ENCODE measurements at regions not wholly inside any gene's neighbourhood (a gene's known extent, or its start where the extent isn't known, plus 50 kb on each side); places are given as distances from the start of the nearest gene placed in this dataset.
"Not testable (repeated sequence)": the region's sequence is repeated elsewhere in the genome, so short reads cannot be mapped to it uniquely, and the experiment has no call there.

DNA sequence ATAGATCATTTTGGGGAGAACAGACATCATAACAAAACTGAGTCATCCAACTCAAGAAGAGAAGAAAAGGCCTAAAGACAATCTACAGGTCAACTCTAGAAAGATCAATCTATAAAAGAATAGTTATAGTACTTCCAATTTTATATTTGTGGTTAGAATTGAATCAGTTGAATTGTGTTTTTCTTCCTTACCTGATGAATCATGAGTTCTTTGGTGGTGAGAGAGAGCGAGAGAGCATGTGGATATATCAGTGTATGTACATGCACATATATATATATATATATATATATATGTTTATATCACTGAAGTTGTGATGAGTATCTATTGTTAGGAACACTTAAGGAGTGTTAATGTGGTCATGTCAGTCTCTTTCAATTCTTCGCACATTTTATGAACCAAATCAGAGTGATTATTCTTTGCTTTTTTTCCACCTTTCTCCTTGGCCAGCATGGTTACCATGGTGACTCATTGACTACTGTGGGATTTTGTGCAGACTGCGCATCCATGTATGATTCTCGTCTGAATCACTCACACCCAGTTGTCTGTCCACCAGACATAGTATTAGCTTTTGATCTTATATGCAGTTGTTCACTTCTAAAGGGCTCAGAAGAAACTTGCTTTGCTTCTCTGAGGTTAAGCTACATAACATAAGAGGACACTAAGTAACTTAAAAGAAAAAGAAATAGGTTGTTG is 90.4 kb upstream of the RAB40AL start:
- H3K9me3 ChIP-seq (ENCODE audit: control insufficient read depth, insufficient read depth, low read length), result no peaks in the 10 kb centered on the region
- POLR2A ChIA-PET, result no interaction called here
- no peak overlapping the region for H3K4me3 ChIP-seq (ENCODE audit: low read depth, low read length)
- no peak for TF ChIP-seq CTCF (IDR thresholded peaks at IDR 0.05; ENCODE audit: low read depth, low read length)
- CTCF ChIA-PET, result no interaction called here
- H3K27ac ChIP-seq (ENCODE audit: low read depth, low read length), result no peak overlapping the region
- no peak for DNase-seq (ENCODE audit: low read depth, low spot score)
- H3K27me3 ChIP-seq (ENCODE audit: control insufficient read depth, insufficient read depth, low read length), result no peaks in the 10 kb centered on the region

DNA sequence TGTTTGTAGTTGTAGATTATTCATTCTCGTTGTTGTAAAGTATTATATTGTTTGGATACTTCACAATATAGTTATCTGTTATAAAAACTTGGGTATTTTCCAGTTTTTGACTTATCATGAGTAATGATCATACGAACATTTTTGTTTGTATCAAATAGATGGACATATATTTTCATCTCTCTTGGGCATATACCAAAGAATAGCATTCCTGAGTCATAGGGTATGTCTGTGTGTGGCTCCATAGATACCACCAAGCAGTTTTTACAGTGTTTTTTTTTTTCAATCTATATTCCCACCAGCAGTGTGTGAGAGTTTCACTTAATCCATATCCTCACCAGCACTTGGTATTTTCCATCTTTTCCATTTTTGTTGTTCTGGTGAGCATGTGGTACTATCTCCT is 89.7 kb upstream of the RAB40AL start:
- Histone ChIP-seq H3K27ac (ENCODE audit: low read depth, low read length) (no peak overlapping the region), H3K27me3 (ENCODE audit: control insufficient read depth, insufficient read depth, low read length) (no peaks in the 10 kb centered on the region), H3K4me3 (ENCODE audit: low read depth, low read length) (no peak overlapping the region), H3K9me3 (ENCODE audit: control insufficient read depth, insufficient read depth, low read length) (no peaks in the 10 kb centered on the region)
- no peak for TF ChIP-seq CTCF (IDR thresholded peaks at IDR 0.05; ENCODE audit: low read depth, low read length)
- POLR2A ChIA-PET, result no interaction called here
- no peak for DNase-seq (ENCODE audit: low read depth, low spot score)
- CTCF ChIA-PET, result no interaction called here

GRCh38 chrX:102849396-102849795 is 87.7 kb upstream of the RAB40AL start:
- DNase-seq (ENCODE audit: low read depth, low spot score), result no peak
- no peak overlapping the region for H3K27ac ChIP-seq (ENCODE audit: low read depth, low read length)

DNA sequence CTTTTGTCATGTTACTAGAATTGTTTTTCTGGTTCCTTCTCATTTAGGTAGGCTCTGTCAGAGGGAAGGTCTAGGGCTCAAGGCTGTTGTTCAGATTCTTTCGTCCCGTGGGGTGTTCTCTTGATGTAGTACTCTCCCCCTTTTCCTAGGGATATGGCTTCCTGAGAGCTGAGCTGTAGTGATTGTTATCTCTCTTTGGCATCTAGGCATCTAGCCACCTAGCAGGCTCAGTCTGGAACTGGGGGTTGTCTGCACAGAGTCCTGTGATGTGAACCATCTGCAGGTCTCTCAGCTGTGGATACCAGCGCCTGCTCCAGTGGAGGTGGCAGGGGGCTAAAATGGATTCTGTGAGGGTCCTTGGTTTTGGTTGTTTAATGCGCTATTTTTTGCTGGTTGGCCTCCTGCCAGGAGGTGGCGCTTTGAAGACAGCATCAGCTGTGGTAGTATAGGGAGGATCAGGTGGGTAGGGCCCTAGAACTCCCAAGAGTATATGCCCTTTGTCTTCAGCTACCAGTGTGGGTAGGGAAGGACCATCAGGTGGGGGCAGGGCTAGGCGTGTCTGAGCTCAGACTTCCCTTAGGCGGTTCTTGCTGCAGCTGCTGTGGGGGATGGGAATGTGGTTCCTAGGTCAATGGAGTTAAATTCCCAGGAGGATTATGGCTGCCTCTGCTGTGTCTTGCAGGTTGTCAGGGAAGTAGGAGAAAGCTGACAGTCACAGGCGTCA is 78.1 kb upstream of the RAB40AL start:
- DNase-seq (ENCODE audit: low read depth, low spot score); POLR2A ChIA-PET; H3K27me3 ChIP-seq (ENCODE audit: control insufficient read depth, insufficient read depth, low read length); H3K9me3 ChIP-seq (ENCODE audit: control insufficient read depth, insufficient read depth, low read length); H3K4me3 ChIP-seq (ENCODE audit: low read depth, low read length); H3K27ac ChIP-seq (ENCODE audit: low read depth, low read length): not testable (repeated sequence)
- CTCF ChIA-PET, result interaction anchor here (1.9 kb wide), 1 partner anchor 23 kb away, joined by 5 read pairs; no protein-coding TSS in a partner anchor

More at GRCh38 chrX:102849396-102849795, 87.7 kb upstream of the RAB40AL start:
- H3K4me3 ChIP-seq (ENCODE audit: low read depth, low read length), result no peak overlapping the region
- CTCF ChIA-PET, result no interaction called here
- H3K9me3 ChIP-seq (ENCODE audit: control insufficient read depth, insufficient read depth, low read length), result no peaks in the 10 kb centered on the region
- H3K27me3 ChIP-seq (ENCODE audit: control insufficient read depth, insufficient read depth, low read length), result no peaks in the 10 kb centered on the region
- POLR2A ChIA-PET, result no interaction called here
- TF ChIP-seq CTCF (IDR thresholded peaks at IDR 0.05; ENCODE audit: low read depth, low read length), result no peak

- POLR2A ChIA-PET, result no interaction called here
- Histone ChIP-seq H3K27ac (ENCODE audit: low read depth, low read length) (no peak overlapping the region), H3K9me3 (ENCODE audit: control insufficient read depth, insufficient read depth, low read length) (no peaks in the 10 kb centered on the region), H3K4me3 (ENCODE audit: low read depth, low read length) (no peak overlapping the region), H3K27me3 (ENCODE audit: control insufficient read depth, insufficient read depth, low read length) (no peaks in the 10 kb centered on the region)
- DNase-seq (ENCODE audit: low read depth, low spot score), result no peak
- CTCF ChIA-PET, result interaction anchor here (1.9 kb wide), 1 partner anchor 24 kb away, joined by 5 read pairs; no protein-coding TSS in a partner anchor
- no peak for TF ChIP-seq CTCF (IDR thresholded peaks at IDR 0.05; ENCODE audit: low read depth, low read length)
Measured at GRCh38 chrX:102859550-102859871, 77.6 kb upstream of the RAB40AL start.
